Tibial nerve (tissue), 4 donors: ENCODE measurements at regions not wholly inside any gene's neighbourhood (a gene's known extent, or its start where the extent isn't known, plus 50 kb on each side); places are given as distances from the start of the nearest gene placed in this dataset.

Experiments
- EP300 ChIP-seq, 2 donors: sonication (generic); formaldehyde crosslinking; IDR thresholded peaks; one replicate each; pipeline ENCODE4 v1.6.1; 2017; ENCODE audit warnings: antibody characterized with exemption in 2 of 2, mild to moderate bottlenecking in 1 of 2
- POLR2A ChIP-seq, 2 donors: fragments of 450-650 bp; IDR thresholded peaks; one replicate each; pipeline ENCODE4 v1.6.1; 2017; ENCODE audit warnings: antibody characterized with exemption in 2 of 2, mild to moderate bottlenecking in 2 of 2, moderate library complexity in 2 of 2
- TF ChIP-seq, protein P1 (sequence below), 5 experiments: fragments of 200-600 bp in 3 of 5; fragments of 450-650 bp in 2 of 5; sonication (generic) in 3 of 5; IDR thresholded peaks; one replicate each; pipeline ENCODE4 v1.5.1; 2016 to 2019; ENCODE audit warnings: antibody characterized with exemption in 5 of 5, mild to moderate bottlenecking in 3 of 5, moderate library complexity in 2 of 5

DNA sequence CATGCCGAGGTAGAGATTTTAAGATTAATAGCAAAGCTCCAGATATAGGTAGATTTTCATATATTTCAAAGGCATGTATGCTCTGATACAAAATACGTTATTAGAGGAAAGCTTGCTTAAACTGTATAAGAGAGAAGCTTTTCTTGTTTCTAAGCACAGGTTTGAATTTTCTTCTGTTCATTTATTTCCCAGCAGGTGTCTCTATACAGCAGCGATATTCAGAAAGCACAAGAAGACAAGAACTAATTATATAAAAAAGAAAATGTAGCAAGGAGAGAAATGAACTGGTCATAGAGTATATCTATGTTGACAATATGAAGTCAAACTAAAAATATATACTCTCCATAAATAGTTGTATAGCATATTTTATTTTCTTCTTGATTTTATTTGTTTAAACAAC is 307.4 kb upstream of the NOVA1 start:
- TF ChIP-seq, protein P1, sequence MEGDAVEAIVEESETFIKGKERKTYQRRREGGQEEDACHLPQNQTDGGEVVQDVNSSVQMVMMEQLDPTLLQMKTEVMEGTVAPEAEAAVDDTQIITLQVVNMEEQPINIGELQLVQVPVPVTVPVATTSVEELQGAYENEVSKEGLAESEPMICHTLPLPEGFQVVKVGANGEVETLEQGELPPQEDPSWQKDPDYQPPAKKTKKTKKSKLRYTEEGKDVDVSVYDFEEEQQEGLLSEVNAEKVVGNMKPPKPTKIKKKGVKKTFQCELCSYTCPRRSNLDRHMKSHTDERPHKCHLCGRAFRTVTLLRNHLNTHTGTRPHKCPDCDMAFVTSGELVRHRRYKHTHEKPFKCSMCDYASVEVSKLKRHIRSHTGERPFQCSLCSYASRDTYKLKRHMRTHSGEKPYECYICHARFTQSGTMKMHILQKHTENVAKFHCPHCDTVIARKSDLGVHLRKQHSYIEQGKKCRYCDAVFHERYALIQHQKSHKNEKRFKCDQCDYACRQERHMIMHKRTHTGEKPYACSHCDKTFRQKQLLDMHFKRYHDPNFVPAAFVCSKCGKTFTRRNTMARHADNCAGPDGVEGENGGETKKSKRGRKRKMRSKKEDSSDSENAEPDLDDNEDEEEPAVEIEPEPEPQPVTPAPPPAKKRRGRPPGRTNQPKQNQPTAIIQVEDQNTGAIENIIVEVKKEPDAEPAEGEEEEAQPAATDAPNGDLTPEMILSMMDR (IDR thresholded peaks at IDR 0.05) = no peak
- no peak for TF ChIP-seq POLR2A (IDR thresholded peaks at IDR 0.05)
- no peak for TF ChIP-seq EP300 (IDR thresholded peaks at IDR 0.05)
